ENCODE measurements at regions not wholly inside any gene's neighbourhood (a gene's known extent, or its start where the extent isn't known, plus 50 kb on each side); places are given as distances from the start of the nearest gene placed in this dataset.

DNA sequence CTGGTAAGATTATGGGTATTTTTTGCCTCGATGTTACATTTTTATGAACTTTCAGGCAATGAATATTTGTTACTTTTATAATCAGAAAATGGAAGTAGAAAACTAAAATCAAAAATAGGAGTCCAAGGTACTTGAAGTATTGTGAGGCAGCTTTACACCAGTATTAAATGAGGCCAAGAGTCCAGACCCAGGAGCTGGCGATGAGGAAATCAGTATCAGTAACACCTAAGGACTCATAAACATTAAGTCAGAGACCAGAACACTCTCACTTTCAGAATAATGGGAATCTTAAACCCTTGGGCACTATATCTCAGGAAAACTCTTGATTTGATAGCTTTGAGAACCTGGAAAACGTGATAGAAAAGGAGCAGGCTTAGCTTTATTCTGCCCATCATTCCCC is 208.8 kb downstream of the GXYLT1 start:
- TF ChIP-seq, protein P1, sequence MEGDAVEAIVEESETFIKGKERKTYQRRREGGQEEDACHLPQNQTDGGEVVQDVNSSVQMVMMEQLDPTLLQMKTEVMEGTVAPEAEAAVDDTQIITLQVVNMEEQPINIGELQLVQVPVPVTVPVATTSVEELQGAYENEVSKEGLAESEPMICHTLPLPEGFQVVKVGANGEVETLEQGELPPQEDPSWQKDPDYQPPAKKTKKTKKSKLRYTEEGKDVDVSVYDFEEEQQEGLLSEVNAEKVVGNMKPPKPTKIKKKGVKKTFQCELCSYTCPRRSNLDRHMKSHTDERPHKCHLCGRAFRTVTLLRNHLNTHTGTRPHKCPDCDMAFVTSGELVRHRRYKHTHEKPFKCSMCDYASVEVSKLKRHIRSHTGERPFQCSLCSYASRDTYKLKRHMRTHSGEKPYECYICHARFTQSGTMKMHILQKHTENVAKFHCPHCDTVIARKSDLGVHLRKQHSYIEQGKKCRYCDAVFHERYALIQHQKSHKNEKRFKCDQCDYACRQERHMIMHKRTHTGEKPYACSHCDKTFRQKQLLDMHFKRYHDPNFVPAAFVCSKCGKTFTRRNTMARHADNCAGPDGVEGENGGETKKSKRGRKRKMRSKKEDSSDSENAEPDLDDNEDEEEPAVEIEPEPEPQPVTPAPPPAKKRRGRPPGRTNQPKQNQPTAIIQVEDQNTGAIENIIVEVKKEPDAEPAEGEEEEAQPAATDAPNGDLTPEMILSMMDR (IDR thresholded peaks at IDR 0.05): no peak
- peaks cover 20% of the 10 kb centered on the region for H3K27me3 Mint-ChIP-seq
- H3K4me3 Mint-ChIP-seq: no peak overlapping the region

DNA sequence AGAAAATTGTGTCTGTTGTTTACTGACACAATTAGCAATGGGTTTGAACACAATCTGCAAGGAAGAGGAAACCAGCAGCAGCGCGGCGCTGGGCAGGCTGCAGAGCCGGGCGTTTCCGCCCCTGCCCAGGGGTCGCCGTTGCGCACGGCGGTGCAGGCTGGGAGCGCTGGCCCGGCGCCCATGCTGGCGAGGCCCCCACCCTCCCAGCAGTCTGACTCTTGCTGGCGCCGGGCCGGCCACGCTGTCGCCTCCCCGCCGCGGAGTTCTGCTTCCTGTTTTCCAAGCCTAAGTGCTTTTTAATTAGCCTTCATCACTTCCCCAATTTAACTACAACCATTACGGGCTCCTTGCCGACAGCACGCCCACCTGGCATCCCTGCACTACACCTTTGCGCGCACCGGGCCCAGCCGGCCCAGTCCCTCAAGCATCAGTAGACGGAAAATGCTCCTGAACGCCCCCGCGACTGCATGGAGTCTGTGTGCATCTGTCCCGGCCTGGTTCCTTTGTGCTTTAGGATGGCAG is 212.1 kb downstream of the GXYLT1 start:
- ATAC-seq (ENCODE audit: low read depth) (peak; percentile 78), DNase-seq (peak; percentile 24)
- H3K4me3 Mint-ChIP-seq: peak overlapping the region; percentile 80
- TF ChIP-seq, protein P1 (IDR thresholded peaks at IDR 0.05): no peak
- H3K27ac Mint-ChIP-seq: no peak overlapping the region
- CTCF ChIA-PET: no interaction called here
- H3K9me3 Mint-ChIP-seq: no peaks in the 10 kb centered on the region
- POLR2A ChIA-PET: no interaction called here
- no peaks in the 10 kb centered on the region for H3K36me3 Mint-ChIP-seq (ENCODE audit: low read depth)
- H3K4me1 Mint-ChIP-seq: peaks cover 16% of the 10 kb centered on the region
- intact Hi-C loops (cut with micrococcal nuclease): no loop called here
- H3K27me3 Mint-ChIP-seq: peaks cover 17% of the 10 kb centered on the region

More for the DNA sequence above, 208.8 kb downstream of the GXYLT1 start:
- H3K4me1 Mint-ChIP-seq: peaks cover 12% of the 10 kb centered on the region
- DNase-seq (no peak), ATAC-seq (ENCODE audit: low read depth) (no peak)
- ChIA-PET POLR2A (no interaction called here), CTCF (no interaction called here)
- H3K9me3 Mint-ChIP-seq: no peaks in the 10 kb centered on the region
- no peak overlapping the region for H3K27ac Mint-ChIP-seq
- intact Hi-C loops (cut with micrococcal nuclease): no loop called here
- no peaks in the 10 kb centered on the region for H3K36me3 Mint-ChIP-seq (ENCODE audit: low read depth)

DNA sequence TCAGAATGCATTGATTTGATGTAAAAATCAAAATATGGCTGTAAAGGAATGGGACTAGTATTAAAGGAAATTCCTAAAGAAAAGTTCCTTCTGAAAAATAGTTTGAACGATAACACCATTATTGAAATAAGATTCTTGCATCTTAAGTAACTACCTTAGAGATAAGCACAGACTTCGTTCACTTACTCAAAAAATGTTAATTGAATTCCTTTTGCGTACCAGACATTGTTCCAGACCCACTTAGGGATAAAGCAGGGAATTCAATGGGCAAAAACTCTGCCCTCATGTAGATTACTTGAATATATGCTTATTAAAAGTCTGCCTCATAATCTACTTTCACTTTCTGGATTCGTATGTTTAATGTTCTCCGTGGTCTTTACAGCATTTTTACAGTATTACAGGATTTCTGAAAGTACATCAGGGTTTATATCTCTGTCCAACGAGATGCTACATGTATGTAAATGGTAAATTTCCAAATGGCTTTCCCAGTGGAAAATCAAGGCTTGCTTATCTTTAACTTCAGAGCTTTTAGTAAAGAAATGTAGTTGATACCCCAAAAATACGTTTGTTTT is 213.7 kb downstream of the GXYLT1 start:
- TF ChIP-seq, protein P1 (IDR thresholded peaks at IDR 0.05): no peak
- ATAC-seq (ENCODE audit: low read depth) (no peak), DNase-seq (no peak)
- no peaks in the 10 kb centered on the region for H3K36me3 Mint-ChIP-seq (ENCODE audit: low read depth)
- H3K4me3 Mint-ChIP-seq: peak overlapping the region; percentile 36
- peaks cover 11% of the 10 kb centered on the region for H3K27me3 Mint-ChIP-seq
- H3K9me3 Mint-ChIP-seq: no peaks in the 10 kb centered on the region
- peaks cover 16% of the 10 kb centered on the region for H3K4me1 Mint-ChIP-seq
- intact Hi-C loops (cut with micrococcal nuclease): no loop called here
- CTCF ChIA-PET: no interaction called here
- POLR2A ChIA-PET: no interaction called here
- H3K27ac Mint-ChIP-seq: no peak overlapping the region

DNA sequence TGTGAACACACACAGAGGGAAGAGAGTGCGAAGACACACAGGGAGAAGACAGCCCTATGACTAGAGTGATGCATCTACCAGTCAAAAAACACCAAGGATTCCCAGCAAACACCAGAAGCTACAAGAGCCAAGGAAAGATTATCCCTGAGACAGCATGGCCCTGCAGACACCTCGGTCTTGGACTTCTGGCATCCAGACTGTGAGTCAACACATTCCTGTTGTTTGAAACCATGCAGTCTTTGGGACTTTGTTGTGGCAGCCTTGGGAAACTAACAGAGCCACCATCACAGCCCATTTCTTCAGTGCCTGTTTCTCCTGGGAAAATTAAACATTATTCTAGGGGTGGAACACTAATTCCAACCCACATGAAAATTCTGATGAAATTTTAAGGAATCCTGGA is 220.6 kb downstream of the GXYLT1 start:
- ATAC-seq (ENCODE audit: low read depth) (no peak), DNase-seq (no peak)
- H3K27ac Mint-ChIP-seq: no peak overlapping the region
- intact Hi-C loops (cut with micrococcal nuclease): no loop called here
- POLR2A ChIA-PET: no interaction called here
- TF ChIP-seq, protein P1 (IDR thresholded peaks at IDR 0.05): no peak
- H3K9me3 Mint-ChIP-seq: no peaks in the 10 kb centered on the region
- H3K4me3 Mint-ChIP-seq: no peak overlapping the region
- H3K27me3 Mint-ChIP-seq: peaks cover 14% of the 10 kb centered on the region
- no peaks in the 10 kb centered on the region for H3K4me1 Mint-ChIP-seq
- H3K36me3 Mint-ChIP-seq (ENCODE audit: low read depth): no peaks in the 10 kb centered on the region
- CTCF ChIA-PET: no interaction called here

DNA sequence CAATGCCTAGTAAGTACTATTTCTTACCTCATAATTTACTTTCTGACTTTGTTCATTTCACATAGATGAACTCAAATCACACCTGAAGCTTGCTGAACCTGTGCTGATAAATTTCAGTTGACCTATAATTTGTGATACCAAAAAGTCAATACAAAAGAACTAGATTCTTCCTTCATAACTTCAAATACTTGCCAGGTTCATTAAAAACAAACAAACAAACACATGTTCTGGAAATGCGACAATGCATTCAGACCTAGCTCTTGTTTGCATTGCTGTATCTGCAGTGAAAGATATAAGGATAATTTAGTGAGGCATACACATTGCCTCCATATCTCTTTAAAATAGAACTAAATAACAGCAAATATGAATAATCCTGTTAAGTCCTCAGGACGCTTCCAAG is 221.3 kb downstream of the GXYLT1 start:
- Mint-ChIP-seq H3K27me3 (peaks cover 14% of the 10 kb centered on the region), H3K27ac (no peak overlapping the region), H3K9me3 (no peaks in the 10 kb centered on the region), H3K4me1 (no peaks in the 10 kb centered on the region), H3K4me3 (no peak overlapping the region), H3K36me3 (ENCODE audit: low read depth) (no peaks in the 10 kb centered on the region)
- intact Hi-C loops (cut with micrococcal nuclease): no loop called here
- ATAC-seq (ENCODE audit: low read depth) (no peak), DNase-seq (no peak)
- ChIA-PET POLR2A (no interaction called here), CTCF (no interaction called here)
- TF ChIP-seq, protein P1 (IDR thresholded peaks at IDR 0.05): no peak

Measured in activated B cell treated with CpG ODN at 0.5 μM for 24 hours (primary cell).